SK-MEL-5 (cell line): ENCODE measurements at regions not wholly inside any gene's neighbourhood (a gene's known extent, or its start where the extent isn't known, plus 50 kb on each side); places are given as distances from the start of the nearest gene placed in this dataset.

Experiments used
- DNase-seq: peaks from one replicate; pipeline ENCODE4 v3.0.0-alpha.2; 2016; ENCODE audit warnings: low read depth, low spot score
- in situ Hi-C: cut with HindIII; loops from 2 replicates; pipeline ENCODE4 v1.10.0; 2016; ENCODE audit warnings: low sequenced_read_pairs, high pct_unique_total_duplicates, low pct_unique_long_range_greater_than_20kb

DNA sequence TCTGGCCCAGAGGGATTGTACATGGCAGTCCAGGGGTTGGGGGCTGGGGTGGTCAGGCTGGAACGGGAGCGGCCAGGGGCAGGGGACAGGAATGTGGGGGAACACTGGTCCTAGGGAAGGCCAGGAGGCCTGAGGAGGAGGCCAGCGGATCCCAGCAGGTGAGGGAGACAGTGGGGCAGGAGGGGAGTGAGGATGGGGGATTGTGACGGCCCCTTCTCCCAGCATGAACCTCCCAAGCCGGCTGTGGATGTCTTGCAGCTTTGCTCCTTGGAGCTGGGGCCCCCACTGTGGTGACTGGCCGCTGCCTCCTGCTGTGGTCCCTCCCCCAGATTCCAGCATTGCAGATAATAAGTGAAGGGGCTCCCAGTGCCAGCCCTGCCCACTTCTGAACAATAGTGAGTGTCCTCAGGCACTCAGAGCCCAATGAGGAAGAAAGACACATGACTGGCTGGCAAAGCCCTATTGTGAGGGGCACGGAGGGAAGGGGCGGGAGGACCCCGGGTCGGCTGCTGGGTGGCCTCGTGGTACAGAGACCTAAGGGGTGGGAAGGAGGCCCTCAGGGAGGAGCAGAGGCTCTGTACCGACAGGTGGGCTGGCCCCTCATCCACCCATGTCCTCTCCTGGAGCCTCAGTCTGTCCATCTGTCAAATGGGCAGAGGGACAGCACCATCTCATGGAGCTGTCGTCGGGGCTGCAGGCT lies 215.0 kb downstream of the KIF26A start:
- DNase-seq: no peak
- in situ Hi-C loops: no loop called here

GRCh38 chr14:104353921-104354701 lies 215.7 kb downstream of the KIF26A start:
- DNase-seq: no peak
- in situ Hi-C loops: no loop called here

- in situ Hi-C loops: no loop called here
Observed at GRCh38 chr14:104355101-104356019, 217.0 kb downstream of the KIF26A start.

DNA sequence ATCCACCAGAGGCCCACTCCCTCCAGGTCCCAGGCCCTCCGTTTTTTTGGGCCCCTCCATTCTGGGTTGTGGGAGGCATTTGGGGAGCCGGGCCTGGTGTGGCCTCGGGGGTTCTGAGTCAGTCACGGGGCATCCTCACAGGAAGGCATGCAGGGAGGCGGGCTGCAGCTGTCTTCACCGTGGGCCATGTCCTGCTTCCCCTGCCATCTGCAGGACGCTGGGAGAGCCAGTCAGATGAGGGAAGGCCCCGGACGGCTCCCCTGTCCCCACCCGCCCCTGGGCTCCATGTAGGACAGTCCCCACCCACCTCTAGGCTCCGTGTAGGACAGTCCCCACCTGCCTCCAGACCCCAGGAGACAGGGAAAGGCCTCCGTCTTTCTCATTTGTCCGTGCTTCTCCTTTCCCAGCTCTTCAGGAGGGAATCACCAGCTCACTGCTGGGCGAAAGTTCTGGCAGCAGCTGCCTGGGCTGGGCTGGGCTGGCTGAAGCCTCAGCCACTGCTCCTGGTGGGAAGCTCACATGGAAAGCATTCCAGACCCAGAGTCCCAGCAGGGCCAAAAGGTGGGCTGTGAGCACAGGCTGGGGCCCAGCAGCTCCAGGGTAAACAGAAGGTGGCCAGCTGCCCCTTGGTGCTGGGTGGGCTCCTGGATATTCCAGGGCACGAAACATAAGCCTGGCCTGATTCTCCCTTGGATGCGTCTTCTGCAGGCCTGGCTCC lies 217.8 kb downstream of the KIF26A start:
- DNase-seq: no peak
- in situ Hi-C loops: no loop called here

More at GRCh38 chr14:104355101-104356019, 217.0 kb downstream of the KIF26A start:
- DNase-seq: no peak

GRCh38 chr14:104356738-104357688 lies 218.6 kb downstream of the KIF26A start:
- DNase-seq: no peak
- in situ Hi-C loops: no loop called here

- in situ Hi-C loops: no loop called here
- no peak for DNase-seq
Observed at GRCh38 chr14:104357689-104358527, 219.5 kb downstream of the KIF26A start.

DNA sequence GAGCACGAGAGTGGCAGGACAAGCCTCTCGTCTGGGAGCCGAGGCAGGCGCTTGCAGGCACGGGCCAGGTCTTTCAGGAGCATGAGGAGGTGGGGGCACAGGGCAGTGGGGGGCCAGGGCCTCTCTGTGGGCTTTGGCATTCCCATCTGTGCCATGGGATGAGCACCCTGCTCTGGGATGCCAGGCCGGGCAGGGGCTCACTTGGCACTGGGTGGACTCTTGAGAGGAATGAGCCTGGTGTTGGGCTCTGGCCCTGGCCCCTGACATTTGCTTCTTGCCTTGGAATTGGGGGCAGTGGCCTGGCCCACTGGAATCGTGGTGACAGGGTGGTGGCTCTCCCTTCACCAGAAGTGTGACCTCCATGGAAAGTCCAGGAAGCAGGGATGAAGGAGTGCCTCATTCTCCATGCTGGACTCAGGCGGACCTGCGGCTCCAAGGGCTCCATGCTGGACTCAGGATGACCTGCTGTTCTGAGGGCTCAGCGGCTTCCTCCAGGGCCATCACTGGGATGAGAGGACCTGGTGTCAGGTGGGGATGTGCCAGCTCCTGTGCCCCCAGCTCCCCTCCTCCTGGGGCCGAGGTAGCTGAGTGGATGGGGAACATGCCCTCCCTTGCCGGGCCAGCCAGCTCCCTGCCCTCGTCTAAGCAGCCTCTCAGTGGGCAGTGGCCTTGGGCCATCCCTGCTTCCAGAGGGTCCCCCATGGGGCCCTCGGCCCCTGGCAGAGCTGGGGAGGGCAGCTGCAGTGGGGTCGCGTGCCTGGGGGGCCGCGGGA lies 220.3 kb downstream of the KIF26A start:
- in situ Hi-C loops: no loop called here
- DNase-seq: no peak

DNA sequence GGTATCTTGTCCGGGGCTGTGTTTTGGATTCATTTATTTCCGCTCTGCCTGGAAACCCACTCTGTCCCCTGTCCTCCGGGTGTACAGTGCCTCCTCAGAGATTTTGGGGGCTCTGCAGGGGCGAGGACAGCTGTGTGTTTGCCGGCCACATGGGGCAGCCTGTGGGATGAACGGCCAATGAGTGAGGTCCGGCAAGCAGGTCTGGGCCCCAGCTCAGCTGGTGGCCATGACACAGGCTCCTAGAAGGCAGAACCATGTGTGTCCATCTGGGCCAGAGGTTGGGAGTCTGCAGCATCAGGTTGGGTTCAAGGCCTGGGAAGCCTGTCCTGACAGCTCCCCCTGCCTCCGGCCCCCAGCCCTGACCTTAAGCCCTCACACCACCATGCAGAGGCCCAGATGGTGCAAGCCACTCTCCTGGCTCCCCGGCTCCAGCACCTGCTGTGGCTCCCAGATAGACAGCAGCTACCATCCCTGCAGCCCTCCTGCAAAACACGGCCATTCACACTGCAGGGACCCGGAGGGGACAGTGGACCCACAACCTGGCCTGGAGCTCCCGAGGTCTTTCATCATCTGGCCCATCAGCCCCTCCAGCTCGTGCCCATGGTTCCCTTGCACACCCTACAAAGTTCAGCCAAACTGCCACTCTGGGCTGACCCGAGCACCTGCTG lies 220.1 kb upstream of the C14orf180 start:
- in situ Hi-C loops: no loop called here
- no peak for DNase-seq

DNA sequence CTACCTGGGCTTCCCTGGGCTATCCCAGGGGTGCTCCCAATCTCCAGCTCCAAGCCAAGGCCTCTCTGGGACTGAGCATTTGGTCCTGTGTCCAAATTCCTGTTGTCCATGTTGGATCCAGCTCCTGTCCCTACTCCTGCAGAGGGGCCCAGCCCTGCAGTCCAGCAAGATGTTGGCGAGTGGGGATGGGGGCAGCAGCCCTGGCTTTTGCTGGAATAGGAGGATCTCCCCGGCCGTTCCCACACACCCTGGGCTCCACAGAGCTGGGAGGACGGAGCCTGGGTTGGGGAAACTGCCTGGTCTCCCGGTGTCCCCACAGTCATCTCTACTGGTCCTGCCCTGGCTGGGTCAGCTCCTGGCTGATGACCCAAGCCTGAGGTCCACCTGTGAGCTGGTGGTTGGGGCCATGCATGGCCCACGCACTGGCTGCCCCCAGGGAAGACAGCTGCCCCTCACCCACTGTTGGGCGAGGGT lies 219.6 kb upstream of the C14orf180 start:
- in situ Hi-C loops: no loop called here

DNA sequence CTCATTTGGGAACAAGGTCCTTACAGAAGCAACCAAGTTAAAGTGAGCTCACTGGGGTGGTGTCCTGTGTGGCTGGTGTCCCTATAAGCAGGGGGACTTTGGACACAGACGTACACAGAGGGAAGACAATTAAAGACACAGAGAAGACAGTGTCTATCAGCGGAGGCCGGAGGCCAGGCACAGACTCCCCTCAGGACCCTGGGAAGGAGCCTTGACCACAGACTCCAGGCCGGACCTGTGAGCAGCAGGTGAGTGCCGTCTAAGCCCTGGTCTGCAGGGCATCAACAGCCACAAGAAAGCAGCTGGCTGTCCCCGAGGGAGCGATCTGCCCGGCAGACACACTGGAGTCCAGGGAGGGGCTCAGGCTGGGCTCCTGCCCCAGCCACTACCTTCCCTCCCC lies 219.1 kb upstream of the C14orf180 start:
- DNase-seq: no peak
- in situ Hi-C loops: no loop called here

More for the DNA sequence above, 219.6 kb upstream of the C14orf180 start:
- DNase-seq: no peak

DNA sequence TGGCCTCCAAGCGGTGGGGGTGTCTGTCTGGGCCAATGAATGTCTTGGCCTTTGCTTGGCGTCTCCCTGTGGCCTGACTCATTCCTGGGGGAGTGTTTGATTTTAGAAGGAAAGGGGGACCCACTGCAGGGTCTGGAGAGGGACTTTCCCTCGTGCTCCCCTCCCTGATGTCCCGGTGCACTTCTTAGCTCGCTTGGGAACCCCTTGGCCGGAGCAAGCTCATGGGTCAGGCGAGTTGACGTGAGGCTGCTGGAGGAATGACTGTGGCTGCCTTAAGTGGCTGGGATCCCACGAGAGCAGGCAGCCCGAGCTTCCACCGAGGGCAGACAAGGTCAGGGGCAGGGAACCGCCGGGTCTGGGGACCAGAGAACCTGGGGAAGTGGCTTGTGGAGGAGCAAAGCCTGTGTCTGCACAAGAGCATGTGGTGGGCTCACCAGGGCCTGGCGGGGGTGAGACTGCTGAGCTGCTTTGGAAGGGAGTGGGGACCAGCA lies 218.4 kb upstream of the C14orf180 start:
- DNase-seq: no peak
- in situ Hi-C loops: no loop called here

DNA sequence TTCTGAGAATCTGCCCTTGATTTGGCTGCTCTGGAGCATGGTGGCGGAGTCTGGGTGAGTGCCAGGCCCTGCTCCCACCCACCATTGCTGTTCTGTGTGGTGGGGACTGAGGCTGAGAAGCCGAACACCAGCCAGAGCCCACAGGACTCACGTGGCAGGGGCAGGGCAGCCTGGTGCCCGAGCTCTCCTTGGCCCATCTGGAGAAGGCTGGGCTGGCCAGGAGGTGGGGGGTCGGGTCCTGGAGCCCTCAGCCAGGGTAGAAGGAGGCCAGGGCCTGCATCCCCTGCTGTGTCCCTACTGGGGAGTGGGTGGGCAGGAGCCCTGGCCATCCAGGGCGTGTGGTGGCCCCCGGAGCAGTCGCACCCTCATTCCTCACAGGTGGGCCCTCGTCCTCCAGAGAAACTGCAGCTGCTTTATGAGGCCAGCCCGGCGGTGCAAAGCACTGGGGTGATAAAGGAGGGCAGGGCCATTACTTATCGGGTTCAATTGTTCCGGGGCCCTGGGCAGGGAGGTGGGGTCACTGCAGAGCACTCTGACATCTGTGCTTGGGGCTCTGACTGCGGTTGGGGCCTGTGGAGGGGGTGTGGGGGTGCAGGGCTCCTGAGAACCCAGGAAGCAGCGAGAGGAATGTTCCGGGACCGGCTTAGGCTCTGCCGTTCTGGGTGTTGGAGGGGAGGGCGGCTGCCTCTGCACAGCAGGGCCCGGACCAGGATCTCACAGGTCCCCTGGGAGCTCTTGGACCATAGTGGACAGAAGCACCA lies 217.5 kb upstream of the C14orf180 start:
- in situ Hi-C loops: no loop called here
- no peak for DNase-seq

- no peak for DNase-seq
- in situ Hi-C loops: no loop called here
Observed at GRCh38 chr14:104362761-104363605, 216.6 kb upstream of the C14orf180 start.
